H1 (cell line): ENCODE measurements at regions not wholly inside any gene's neighbourhood (a gene's known extent, or its start where the extent isn't known, plus 50 kb on each side); places are given as distances from the start of the nearest gene placed in this dataset.

Experiments
- NANOG ChIP-seq: IDR thresholded peaks from 2 replicates; pipeline ENCODE4 v1.6.1; 2011; ENCODE audit warnings: low read length, low read depth, mild to moderate bottlenecking, inconsistent platforms; ENCODE audit not compliant: insufficient read depth, poor library complexity, severe bottlenecking
- SIN3A ChIP-seq, 2 experiments: IDR thresholded peaks in 1 of 2; conservative IDR thresholded peaks in 1 of 2; 2 replicates each; pipeline ENCODE4 v1.6.1; 2011 to 2012; ENCODE audit warnings: low read length in 2 of 2, improper control_type of control experiment in 1 of 2, low read depth in 1 of 2, mild to moderate bottlenecking in 1 of 2
- SUZ12 ChIP-seq: fragments of 200-600 bp; sonication (generic); IDR thresholded peaks from 2 replicates; pipeline ENCODE4 v1.6.1; 2012; ENCODE audit warnings: mild to moderate bottlenecking, inconsistent platforms, low read length, moderate library complexity, mixed read lengths

DNA sequence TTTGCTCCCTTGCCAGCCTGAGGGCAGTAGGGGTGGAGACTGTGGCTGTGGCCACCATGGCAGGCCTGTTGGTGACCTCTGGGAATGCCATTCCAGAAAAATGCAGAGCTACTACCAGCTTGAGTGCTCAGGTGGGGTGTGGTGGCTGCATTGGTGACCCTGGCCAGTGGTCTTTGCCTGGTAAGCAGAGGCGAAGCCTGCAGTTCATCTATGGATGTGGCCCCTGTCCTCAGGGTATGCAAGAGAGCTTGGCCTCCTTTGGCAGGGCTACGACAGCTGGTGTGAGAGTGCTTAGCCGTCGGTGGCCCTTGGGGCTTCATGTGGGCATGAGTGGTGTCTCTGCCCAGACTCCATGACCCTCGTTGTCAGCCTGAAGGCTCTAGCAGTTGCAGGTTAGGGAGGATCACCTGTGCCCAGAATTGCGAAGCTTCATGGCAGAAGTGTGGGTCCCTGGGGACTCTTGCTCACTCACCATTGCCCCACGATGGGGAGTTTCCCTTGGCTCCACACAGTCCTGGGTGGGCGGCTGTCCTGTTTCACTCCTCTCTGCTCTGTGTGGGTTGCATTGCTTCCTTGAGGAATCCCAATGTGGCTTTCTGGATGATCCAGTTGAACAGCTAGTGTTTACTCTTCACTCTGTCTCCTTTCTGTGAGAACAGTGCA, 117.9 kb upstream of the CDH12 start:
- TF ChIP-seq SUZ12: no peak
- TF ChIP-seq NANOG: no peak
- no peak for TF ChIP-seq SIN3A (conservative IDR thresholded peaks at IDR 0.05 in 1 of 2, IDR thresholded peaks at IDR 0.05 in 1 of 2; ENCODE audit: low read depth in 1 of 2, low read length in 2 of 2)
